Ishikawa (cell line): ENCODE measurements at regions not wholly inside any gene's neighbourhood (a gene's known extent, or its start where the extent isn't known, plus 50 kb on each side); places are given as distances from the start of the nearest gene placed in this dataset.

Experiments used
- CEBPB ChIP-seq: IDR thresholded peaks from 2 replicates; pipeline ENCODE4 v1.6.1; 2012
- CREB1 ChIP-seq: IDR thresholded peaks from 2 replicates; pipeline ENCODE4 v1.6.1; 2012; ENCODE audit warnings: low read depth
- EGR1 ChIP-seq: IDR thresholded peaks from 2 replicates; pipeline ENCODE4 v1.6.1; 2012
- EP300 ChIP-seq: IDR thresholded peaks from 2 replicates; pipeline ENCODE4 v1.6.1; 2012; ENCODE audit warnings: borderline replicate concordance
- NFIC ChIP-seq: IDR thresholded peaks from 2 replicates; pipeline ENCODE4 v1.6.1; 2012
- TCF12 ChIP-seq: IDR thresholded peaks from 2 replicates; pipeline ENCODE4 v1.6.1; 2012; ENCODE audit warnings: low read depth
- TEAD4 ChIP-seq: IDR thresholded peaks from 2 replicates; pipeline ENCODE4 v1.6.1; 2012
- YY1 ChIP-seq: IDR thresholded peaks from 2 replicates; pipeline ENCODE4 v1.6.1; 2012; ENCODE audit warnings: low read depth
- ZBTB7A ChIP-seq: IDR thresholded peaks from 2 replicates; pipeline ENCODE4 v1.6.1; 2012; ENCODE audit warnings: low read depth
- TF ChIP-seq, protein P1 (sequence below): IDR thresholded peaks from 2 replicates; pipeline ENCODE4 v1.6.1; 2012
- TF ChIP-seq, protein P2 (sequence below): IDR thresholded peaks from 2 replicates; pipeline ENCODE4 v1.6.1; 2012; ENCODE audit warnings: low read depth, mild to moderate bottlenecking

DNA sequence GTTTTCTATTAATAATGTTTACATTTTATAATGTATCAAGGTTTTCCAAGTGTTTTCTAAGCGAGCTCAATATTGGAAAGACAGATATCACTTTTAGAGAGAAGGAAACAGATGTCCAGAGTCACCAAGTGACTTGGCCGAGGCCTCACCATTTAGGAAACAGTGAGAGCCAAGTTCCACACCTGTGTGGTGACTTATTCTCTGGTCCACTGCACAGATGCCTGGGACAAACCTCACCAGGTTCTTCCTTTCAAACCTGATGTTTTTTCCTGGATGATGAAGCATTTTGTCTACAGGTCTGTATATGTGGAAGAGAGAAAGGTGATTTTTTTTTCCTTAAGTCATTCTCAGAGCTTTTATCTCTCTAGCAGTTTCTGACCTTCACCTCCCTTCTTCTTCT lies 280.7 kb downstream of the LPIN1 start:
- no peak for TF ChIP-seq CEBPB
- no peak for TF ChIP-seq TEAD4
- no peak for TF ChIP-seq NFIC
- no peak for TF ChIP-seq YY1
- no peak for TF ChIP-seq ZBTB7A
- no peak for TF ChIP-seq EGR1
- no peak for TF ChIP-seq CREB1
- TF ChIP-seq EP300 = no peak
- no peak for TF ChIP-seq TCF12
- TF ChIP-seq, protein P1, sequence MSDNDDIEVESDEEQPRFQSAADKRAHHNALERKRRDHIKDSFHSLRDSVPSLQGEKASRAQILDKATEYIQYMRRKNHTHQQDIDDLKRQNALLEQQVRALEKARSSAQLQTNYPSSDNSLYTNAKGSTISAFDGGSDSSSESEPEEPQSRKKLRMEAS = no peak
- TF ChIP-seq, protein P2, sequence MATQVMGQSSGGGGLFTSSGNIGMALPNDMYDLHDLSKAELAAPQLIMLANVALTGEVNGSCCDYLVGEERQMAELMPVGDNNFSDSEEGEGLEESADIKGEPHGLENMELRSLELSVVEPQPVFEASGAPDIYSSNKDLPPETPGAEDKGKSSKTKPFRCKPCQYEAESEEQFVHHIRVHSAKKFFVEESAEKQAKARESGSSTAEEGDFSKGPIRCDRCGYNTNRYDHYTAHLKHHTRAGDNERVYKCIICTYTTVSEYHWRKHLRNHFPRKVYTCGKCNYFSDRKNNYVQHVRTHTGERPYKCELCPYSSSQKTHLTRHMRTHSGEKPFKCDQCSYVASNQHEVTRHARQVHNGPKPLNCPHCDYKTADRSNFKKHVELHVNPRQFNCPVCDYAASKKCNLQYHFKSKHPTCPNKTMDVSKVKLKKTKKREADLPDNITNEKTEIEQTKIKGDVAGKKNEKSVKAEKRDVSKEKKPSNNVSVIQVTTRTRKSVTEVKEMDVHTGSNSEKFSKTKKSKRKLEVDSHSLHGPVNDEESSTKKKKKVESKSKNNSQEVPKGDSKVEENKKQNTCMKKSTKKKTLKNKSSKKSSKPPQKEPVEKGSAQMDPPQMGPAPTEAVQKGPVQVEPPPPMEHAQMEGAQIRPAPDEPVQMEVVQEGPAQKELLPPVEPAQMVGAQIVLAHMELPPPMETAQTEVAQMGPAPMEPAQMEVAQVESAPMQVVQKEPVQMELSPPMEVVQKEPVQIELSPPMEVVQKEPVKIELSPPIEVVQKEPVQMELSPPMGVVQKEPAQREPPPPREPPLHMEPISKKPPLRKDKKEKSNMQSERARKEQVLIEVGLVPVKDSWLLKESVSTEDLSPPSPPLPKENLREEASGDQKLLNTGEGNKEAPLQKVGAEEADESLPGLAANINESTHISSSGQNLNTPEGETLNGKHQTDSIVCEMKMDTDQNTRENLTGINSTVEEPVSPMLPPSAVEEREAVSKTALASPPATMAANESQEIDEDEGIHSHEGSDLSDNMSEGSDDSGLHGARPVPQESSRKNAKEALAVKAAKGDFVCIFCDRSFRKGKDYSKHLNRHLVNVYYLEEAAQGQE = no peak
